ENCODE measurements at regions not wholly inside any gene's neighbourhood (a gene's known extent, or its start where the extent isn't known, plus 50 kb on each side); places are given as distances from the start of the nearest gene placed in this dataset.

DNA sequence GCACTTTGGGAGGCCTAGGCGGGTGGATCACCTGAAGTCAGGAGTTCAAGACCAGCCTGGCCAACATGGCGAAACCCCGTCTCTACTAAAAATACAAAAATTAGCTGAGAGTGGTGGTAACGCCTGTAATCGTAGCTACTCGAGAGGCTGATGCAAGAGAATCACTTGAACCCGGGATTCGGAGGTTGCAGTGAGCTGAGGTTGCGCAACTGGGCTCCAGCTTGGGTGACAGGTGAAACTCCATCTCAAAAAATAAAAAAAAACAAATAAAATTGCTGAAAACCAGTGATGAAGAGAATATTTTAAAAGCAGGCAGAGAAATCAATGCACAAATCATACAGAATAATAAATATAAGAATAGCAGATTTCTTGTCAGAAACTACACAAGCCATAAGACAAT, 129.3 kb downstream of the SLIT2 start:
- H3K79me2 ChIP-seq (replicated peaks; ENCODE audit: insufficient read depth) = no peaks in the 10 kb centered on the region
- Mint-ChIP-seq H3K9me3 (no peaks in the 10 kb centered on the region), H3K36me3 (ENCODE audit: low read depth) (no peaks in the 10 kb centered on the region), H3K4me1 (peaks cover 7% of the 10 kb centered on the region; the same call in 2 of the 3 replicates), H3K27ac (no peak overlapping the region), H3K27me3 (ENCODE audit: insufficient read depth, low read depth, poor library complexity) (no peaks in the 10 kb centered on the region), H3K4me3 (no peak overlapping the region)
- H4K20me1 ChIP-seq (replicated peaks; ENCODE audit: insufficient read depth) = no peaks in the 10 kb centered on the region
- no peaks in the 10 kb centered on the region for H3K4me1 ChIP-seq (ENCODE audit: insufficient read depth)
- TF ChIP-seq EZH2 (IDR thresholded peaks at IDR 0.05; ENCODE audit: low read depth, unreplicated experiment) = no peak
- TF ChIP-seq, protein P1, sequence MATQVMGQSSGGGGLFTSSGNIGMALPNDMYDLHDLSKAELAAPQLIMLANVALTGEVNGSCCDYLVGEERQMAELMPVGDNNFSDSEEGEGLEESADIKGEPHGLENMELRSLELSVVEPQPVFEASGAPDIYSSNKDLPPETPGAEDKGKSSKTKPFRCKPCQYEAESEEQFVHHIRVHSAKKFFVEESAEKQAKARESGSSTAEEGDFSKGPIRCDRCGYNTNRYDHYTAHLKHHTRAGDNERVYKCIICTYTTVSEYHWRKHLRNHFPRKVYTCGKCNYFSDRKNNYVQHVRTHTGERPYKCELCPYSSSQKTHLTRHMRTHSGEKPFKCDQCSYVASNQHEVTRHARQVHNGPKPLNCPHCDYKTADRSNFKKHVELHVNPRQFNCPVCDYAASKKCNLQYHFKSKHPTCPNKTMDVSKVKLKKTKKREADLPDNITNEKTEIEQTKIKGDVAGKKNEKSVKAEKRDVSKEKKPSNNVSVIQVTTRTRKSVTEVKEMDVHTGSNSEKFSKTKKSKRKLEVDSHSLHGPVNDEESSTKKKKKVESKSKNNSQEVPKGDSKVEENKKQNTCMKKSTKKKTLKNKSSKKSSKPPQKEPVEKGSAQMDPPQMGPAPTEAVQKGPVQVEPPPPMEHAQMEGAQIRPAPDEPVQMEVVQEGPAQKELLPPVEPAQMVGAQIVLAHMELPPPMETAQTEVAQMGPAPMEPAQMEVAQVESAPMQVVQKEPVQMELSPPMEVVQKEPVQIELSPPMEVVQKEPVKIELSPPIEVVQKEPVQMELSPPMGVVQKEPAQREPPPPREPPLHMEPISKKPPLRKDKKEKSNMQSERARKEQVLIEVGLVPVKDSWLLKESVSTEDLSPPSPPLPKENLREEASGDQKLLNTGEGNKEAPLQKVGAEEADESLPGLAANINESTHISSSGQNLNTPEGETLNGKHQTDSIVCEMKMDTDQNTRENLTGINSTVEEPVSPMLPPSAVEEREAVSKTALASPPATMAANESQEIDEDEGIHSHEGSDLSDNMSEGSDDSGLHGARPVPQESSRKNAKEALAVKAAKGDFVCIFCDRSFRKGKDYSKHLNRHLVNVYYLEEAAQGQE (IDR thresholded peaks at IDR 0.05; ENCODE audit: unreplicated experiment) = no peak
- no peak for TF ChIP-seq ZNF331 (CRISPR knock-in tag; IDR thresholded peaks at IDR 0.05; ENCODE audit: low read depth)
- no peak for TF ChIP-seq ZNF462 (CRISPR knock-in tag; IDR thresholded peaks at IDR 0.05)
- TF ChIP-seq JUNB (IDR thresholded peaks at IDR 0.05; ENCODE audit: unreplicated experiment) = no peak
- no peak for TF ChIP-seq STAT1 (IDR thresholded peaks at IDR 0.05; ENCODE audit: unreplicated experiment)
- ATAC-seq (no peak), DNase-seq (ENCODE audit: low spot score) (no peak)
- no peak overlapping the region for H2AFZ ChIP-seq
- no peak overlapping the region for H3K4me3 ChIP-seq
- H3K4me2 ChIP-seq = no peak overlapping the region
- H3K27ac ChIP-seq (ENCODE audit: low read depth) = no peak overlapping the region
- no peaks in the 10 kb centered on the region for H3K9me2 ChIP-seq (ENCODE audit: insufficient read depth)
- no peaks in the 10 kb centered on the region for H3K27me3 ChIP-seq (ENCODE audit: insufficient read depth)
- H3F3A ChIP-seq (replicated peaks; ENCODE audit: low read depth) = no peaks in the 10 kb centered on the region
- no peaks in the 10 kb centered on the region for H3K36me3 ChIP-seq (ENCODE audit: insufficient read depth)

Measured in GM23338 (cell line).